ENCODE measurements at regions not wholly inside any gene's neighbourhood (a gene's known extent, or its start where the extent isn't known, plus 50 kb on each side); places are given as distances from the start of the nearest gene placed in this dataset.
"Not testable (repeated sequence)": the region's sequence is repeated elsewhere in the genome, so short reads cannot be mapped to it uniquely, and the experiment has no call there.

- no peak for DNase-seq
Measured at GRCh38 chr10:90975096-90975495, 54.2 kb upstream of the ANKRD1 start.

- no peak for DNase-seq
Measured at GRCh38 chr10:90977162-90977854, 56.4 kb upstream of the ANKRD1 start.

DNA sequence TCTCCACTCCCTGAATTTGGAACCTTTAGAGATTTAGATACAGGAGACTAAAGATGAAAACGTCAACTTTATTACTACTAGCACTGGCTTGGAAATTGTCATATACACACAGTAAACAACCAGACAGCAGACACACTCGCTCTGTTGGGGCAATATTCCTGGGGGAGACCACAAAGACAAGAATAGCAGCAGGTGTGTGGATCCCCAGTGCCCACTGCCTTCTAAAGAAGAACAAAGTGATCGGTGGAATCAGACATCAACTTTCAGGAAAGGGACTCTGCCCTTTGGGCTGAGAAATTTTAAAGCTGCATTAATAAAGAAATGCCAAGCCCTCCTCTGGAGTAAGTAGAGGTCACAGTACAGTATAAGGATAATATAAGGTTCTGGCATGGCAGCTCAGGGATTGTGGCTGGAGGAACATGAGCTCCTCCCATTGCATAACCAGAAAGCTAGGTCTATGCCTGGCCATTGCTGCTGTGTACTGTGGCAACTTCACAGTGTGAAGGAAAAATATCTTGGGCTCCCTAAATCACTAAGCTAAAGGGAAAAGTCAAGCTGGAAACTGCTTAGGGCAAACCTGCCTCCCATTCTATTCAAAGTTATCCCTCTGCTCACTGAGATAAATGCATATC is 57.1 kb upstream of the ANKRD1 start:
- no peak for DNase-seq

GRCh38 chr10:90982406-90983008 is 61.6 kb upstream of the ANKRD1 start:
- no peak for DNase-seq

DNA sequence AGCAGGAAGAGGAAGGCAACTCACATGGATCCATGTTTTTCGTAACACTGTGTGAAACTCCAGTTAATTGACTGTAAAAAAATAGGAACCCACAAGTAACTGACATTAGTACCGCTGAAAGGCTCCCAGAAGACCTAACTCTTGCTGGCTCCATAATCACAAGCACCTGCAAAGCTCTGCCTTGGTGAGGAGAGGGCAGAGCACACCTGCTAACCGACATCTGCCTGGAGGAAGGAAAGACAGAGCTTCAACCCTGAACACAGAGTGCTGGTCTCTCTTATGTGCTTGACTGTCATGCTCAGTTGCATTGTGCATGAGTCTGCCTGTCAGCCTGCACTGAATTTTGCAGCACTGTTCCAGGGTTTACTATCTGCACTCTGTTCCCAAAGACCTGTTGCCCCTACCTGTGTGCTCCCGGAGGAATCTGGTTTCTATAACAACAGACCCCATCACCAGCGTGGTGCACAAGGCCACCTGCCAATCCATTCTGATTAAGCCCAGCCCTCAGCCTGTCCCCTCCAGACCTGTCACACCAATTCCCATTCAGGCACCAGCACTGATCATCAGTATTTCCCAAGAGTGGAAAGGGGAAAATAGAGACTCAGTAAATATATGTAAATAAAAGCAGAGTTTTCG is 63.1 kb upstream of the ANKRD1 start:
- peak; percentile 41 for DNase-seq

DNA sequence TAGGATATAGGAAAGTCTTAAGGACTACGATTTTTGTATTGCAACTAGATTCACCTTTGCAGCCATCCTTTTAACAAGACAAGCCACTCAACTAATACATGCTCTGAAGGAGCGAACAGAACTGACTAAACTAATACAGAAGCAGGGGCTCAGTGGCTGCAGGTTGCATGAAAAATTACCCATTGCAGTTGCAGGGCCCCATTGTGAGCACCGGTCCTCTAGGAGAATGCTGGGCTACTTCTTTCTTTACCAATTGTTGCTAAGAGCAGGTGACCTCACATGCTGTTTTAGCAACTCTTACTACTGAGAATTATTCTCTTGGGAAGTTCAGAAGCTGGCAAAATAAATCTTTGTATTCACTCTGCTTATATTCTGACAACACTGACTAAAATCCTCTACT is 64.0 kb upstream of the ANKRD1 start:
- DNase-seq: no peak

DNA sequence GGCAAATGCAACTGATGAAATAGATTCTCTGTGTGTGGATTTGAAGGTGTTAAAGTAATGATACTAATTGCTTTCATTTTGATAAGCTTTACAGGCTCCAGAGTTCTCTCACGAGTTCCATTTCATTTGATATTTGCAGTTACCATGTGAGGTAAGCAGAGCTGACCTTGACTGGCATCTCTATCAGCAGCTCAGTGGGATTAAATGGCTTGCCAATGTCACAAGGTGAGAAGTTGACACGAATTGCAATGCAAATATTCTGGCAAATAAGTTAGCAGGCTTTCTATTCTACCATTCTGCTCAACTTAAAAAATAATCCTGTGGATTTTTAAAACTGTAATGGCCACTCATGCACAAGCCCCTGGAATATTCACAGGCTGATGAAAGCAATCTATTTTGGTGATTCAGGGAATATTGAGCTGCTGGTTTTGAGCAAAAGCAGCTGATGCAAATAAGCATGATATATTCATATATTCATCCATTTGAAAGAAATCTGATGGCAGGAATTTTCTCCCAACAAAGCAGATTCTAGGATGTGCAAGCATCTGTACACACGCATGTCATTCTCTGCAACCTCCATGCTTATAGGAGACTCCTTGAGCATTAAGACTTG is 64.5 kb upstream of the ANKRD1 start:
- no peak for DNase-seq

DNA sequence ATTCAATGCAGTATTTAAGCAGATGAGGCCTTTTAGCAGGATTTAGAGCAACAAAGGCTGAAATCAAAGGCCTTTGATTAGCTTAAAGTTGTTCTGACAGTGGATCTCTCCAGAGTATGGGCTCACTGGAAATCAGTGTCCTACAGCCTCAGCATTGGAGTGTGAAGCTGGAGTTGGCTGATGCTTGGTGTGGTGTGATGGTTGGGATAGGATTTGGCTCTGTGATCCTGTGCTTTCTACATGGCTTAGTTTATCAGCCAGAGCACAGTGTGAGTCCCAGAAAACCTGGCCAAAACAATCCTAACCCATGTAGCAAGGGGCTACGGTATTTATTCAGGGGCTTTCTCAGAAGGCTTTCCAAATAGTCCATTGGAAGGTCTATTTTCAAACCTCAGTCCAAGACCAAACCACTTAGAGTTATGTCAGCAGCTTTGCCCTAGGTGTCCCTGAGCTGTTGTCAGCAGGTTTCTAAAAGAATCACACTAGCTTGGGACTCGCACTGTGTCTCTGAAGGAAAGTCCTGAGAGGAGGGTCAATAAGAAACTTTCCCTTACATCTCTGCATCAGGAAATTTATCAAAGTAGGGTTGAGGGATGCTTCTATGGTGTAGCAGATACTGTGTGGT is 65.4 kb upstream of the ANKRD1 start:
- no peak for DNase-seq

DNA sequence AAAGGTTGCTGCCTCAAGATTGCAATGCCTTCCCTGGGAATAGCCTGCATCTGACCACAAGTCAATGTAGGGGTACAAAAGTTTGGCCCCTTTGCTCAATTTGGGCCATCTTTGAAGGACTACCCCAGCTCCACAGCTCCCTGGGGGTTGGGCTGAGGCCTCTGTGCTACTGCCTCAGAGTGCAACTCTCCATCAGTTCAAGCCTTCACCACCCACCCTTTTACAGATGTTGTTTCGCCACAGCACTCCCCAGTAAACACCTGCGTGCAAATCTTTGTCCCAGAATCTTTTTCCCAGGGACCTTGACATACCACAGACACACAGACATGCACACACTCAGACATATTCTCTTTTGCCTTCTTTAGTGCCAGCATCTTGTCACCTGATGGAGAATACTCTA is 66.0 kb upstream of the ANKRD1 start:
- DNase-seq: no peak

DNA sequence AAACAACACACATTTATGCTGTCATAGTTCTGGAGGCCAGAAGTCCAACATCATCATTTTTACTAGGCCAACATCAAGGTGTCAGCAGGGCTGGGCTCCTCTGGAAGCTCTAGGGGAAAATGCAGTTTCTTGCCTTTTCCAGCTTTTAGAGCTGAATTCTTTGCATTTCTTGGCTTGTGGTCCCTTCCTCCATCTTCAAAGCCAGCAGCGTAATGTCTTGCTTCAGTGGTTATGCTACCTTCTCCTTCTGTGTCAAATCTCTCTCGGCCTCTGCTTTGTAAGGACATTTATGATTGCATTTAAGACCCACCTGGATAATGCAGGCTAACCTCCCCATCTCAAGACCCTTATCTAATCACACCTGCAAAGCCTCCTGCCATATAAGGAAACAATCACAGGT is 66.5 kb upstream of the ANKRD1 start:
- no peak for DNase-seq

DNA sequence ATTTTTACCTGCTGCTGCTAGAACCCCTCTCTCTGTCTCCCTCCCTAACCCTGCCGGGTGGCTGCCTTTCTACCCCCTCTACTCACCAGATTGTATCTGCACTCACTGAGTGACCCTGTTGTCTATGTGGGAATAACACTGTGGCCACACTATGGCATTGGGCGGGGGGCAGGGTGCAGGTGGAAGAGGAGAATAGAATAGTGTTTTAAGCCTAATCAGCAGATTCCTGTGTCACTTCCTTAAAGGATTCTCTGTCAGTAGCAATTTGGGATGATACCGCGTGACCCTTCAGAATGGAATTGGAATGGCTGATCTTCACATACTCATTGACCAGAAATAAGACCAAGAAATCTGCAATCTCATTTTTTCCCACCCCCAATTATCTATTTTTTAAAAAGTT is 67.1 kb upstream of the ANKRD1 start:
- DNase-seq: no peak

GRCh38 chr10:90988802-90989201 is 67.9 kb upstream of the ANKRD1 start:
- DNase-seq: no peak

DNA sequence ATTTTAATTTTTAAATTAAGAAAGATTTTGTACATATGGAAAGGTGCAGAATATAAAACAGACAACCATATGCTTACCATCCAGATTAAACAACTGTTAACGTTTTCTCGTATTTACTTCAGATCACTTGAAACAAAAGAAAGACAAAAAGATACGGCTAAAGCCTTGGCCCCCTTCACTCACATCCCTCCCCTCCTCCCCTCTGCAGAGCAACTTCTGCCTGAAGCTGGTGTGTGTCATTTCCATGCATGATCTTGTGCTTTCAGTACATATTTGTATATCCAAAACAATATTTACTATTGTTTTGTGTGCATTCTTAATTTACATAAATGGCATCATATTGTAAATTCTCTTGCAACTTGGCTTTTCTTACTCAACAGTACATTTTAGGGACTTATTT is 68.5 kb upstream of the ANKRD1 start:
- DNase-seq: no peak

GRCh38 chr10:90992462-90992861 is 71.6 kb upstream of the ANKRD1 start:
- DNase-seq: no peak

- no peak for DNase-seq
Measured at GRCh38 chr10:90993340-90993739, 72.5 kb upstream of the ANKRD1 start.

DNA sequence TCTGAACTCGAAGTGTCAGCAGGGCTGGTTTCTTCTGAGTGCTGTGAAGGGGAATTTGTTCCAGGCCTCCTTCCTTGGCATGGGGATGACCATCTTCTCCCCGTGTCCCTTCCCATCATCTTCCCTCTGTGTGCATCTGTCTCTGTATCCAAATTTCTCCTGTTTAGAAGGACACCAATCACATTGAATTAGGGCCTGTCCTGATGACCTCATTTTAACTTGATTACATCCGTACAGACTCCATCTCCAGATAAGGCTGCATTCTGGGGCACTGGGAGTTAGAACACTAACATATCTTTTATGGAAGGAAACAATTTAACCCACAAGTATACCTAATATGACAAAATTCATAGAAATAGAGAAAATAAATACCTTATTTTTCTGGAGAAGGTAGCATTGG is 76.8 kb upstream of the ANKRD1 start:
- no peak for DNase-seq

GRCh38 chr10:90998733-90999511 is 78.0 kb upstream of the ANKRD1 start:
- DNase-seq: no peak

GRCh38 chr10:90999512-91000172 is 78.8 kb upstream of the ANKRD1 start:
- DNase-seq: no peak

- DNase-seq: no peak
Measured at GRCh38 chr10:91000470-91000869, 79.6 kb upstream of the ANKRD1 start.

DNA sequence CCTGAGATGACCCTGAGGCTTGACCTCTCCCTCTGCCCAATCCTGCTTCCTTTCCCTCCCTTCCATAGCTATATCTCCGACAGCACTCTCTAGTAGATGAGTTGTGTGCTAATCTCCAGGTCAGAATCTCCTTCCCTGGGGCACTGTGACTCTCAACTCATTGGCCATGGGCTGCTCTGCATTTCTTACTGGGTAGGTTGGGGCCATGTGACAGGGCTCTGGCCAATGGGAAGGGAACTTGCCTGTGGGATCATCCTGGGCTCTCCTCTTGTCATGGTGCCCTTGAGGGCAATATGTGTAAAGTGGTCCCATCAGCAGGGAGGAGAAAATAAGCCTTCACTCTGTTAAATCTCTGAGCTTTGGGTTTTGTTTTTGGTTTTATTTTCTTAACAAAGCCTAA is 80.1 kb upstream of the ANKRD1 start:
- no peak for DNase-seq

DNA sequence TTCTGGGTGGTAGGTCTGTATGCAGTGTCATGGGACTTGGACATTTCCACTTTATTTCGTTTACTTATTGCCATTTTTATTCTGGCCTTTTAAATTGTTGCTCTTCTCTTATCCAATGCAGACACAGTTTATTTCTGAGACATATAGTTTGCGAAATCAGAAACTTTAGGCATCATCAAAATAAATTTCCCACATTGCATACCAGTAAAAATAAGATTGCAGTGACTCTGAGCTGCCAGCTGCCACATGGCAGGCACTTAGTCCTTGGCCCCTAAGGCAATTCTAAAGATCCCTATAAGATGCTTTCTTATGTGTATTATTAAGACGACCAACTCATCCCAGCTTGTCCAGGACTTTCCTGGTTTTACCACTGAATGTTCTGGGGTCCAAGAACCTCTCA is 81.8 kb upstream of the ANKRD1 start:
- no peak for DNase-seq

GRCh38 chr10:91003379-91003778 is 82.5 kb upstream of the ANKRD1 start:
- DNase-seq: not testable (repeated sequence)

Data from NCI-H2171 treated with DMSO at 0.1 percent for 48 hours (cell line).